Suprapubic skin (tissue), 4 donors: ENCODE measurements at regions not wholly inside any gene's neighbourhood (a gene's known extent, or its start where the extent isn't known, plus 50 kb on each side); places are given as distances from the start of the nearest gene placed in this dataset.

Experiments
- DNase-seq, 2 donors: peaks; one replicate each; pipeline ENCODE4 v3.0.0-alpha.2; 2019; ENCODE audit warnings: low spot score in 2 of 2
- H3K27ac ChIP-seq: fragments of 200-600 bp; sonication (generic); one replicate; pipeline ENCODE4 v1.5.1; 2019
- H3K27me3 ChIP-seq: fragments of 200-600 bp; sonication (generic); one replicate; pipeline ENCODE4 v1.5.1; 2019
- H3K36me3 ChIP-seq: fragments of 200-600 bp; sonication (generic); one replicate; pipeline ENCODE4 v1.5.1; 2019
- H3K4me1 ChIP-seq: fragments of 200-600 bp; sonication (generic); one replicate; pipeline ENCODE4 v1.5.1; 2019
- H3K4me3 ChIP-seq: fragments of 200-600 bp; sonication (generic); one replicate; pipeline ENCODE4 v1.5.1; 2019; ENCODE audit warnings: mild to moderate bottlenecking
- H3K9me3 ChIP-seq: fragments of 200-600 bp; sonication (generic); one replicate; pipeline ENCODE4 v1.5.1; 2019
- CTCF ChIP-seq, 2 donors: fragments of 200-600 bp in 1 of 2; fragments of 450-650 bp in 1 of 2; sonication (generic) in 1 of 2; IDR thresholded peaks; one replicate each; pipeline ENCODE4 v1.5.1; 2016 to 2019; ENCODE audit warnings: antibody characterized with exemption in 2 of 2, mild to moderate bottlenecking in 1 of 2, moderate library complexity in 1 of 2
- EP300 ChIP-seq: sonication (generic); formaldehyde crosslinking; IDR thresholded peaks from one replicate; pipeline ENCODE4 v1.6.1; 2017; ENCODE audit warnings: antibody characterized with exemption
- POLR2A ChIP-seq, 2 donors: fragments of 450-650 bp; IDR thresholded peaks; one replicate each; pipeline ENCODE4 v1.6.1; 2017; ENCODE audit warnings: antibody characterized with exemption in 2 of 2, mild to moderate bottlenecking in 2 of 2, moderate library complexity in 2 of 2
- POLR2AphosphoS5 ChIP-seq, 3 donors: sonication (generic); formaldehyde crosslinking; IDR thresholded peaks; one replicate each; pipeline ENCODE4 v1.6.1; 2017; ENCODE audit warnings: antibody characterized with exemption in 3 of 3
- WGBS: methylation state at CpG from one replicate; pipeline ENCODE4 v1.1.5; 2018; 5-methylcytosine and 5-hydroxymethylcytosine counted together

DNA sequence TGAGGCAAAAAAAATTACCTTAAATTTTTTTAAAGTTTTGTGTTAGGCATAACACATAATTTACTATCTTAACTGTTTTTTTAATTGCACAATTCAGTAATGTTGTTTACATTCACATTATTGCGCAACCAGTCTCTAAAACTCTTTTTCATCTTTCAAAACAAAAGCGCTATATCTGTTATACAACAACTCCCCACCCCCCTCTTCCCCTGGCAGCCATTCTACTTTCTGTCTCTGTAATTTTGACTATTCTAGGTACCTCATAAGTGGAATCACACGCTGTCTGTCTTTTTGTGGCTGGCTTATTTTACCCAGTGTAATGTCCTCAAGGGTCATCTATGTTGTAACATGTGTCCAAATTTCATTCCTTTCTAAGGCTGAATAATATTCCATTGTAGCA lies 241.5 kb upstream of the DMRT1 start:
- Histone ChIP-seq H3K4me1 (no peaks in the 10 kb centered on the region), H3K27ac (no peak overlapping the region), H3K27me3 (no peaks in the 10 kb centered on the region), H3K4me3 (no peak overlapping the region), H3K36me3 (no peaks in the 10 kb centered on the region), H3K9me3 (no peaks in the 10 kb centered on the region)
- TF ChIP-seq EP300: no peak
- TF ChIP-seq POLR2AphosphoS5 (IDR thresholded peaks at IDR 0.05): no peak
- no peak for TF ChIP-seq POLR2A (IDR thresholded peaks at IDR 0.05)
- no peak for TF ChIP-seq CTCF (IDR thresholded peaks at IDR 0.05)
- 86% methylated on average over 3 of the region's 3 CpGs for WGBS
- no peak for DNase-seq

- DNase-seq: no peak
- TF ChIP-seq POLR2A (IDR thresholded peaks at IDR 0.05): no peak
- no peak for TF ChIP-seq POLR2AphosphoS5 (IDR thresholded peaks at IDR 0.05)
- no peak for TF ChIP-seq EP300
- TF ChIP-seq CTCF (IDR thresholded peaks at IDR 0.05): no peak
- WGBS: 64% methylated on average over 4 of the region's 4 CpGs
- Histone ChIP-seq H3K36me3 (no peaks in the 10 kb centered on the region), H3K4me1 (peaks cover 4% of the 10 kb centered on the region), H3K27ac (no peak overlapping the region), H3K27me3 (no peaks in the 10 kb centered on the region), H3K4me3 (no peak overlapping the region), H3K9me3 (no peaks in the 10 kb centered on the region)
Measured at GRCh38 chr9:602716-603115, 238.8 kb upstream of the DMRT1 start.

GRCh38 chr9:603126-603525 lies 238.4 kb upstream of the DMRT1 start:
- Histone ChIP-seq H3K27ac (no peak overlapping the region), H3K36me3 (no peaks in the 10 kb centered on the region), H3K9me3 (no peaks in the 10 kb centered on the region), H3K4me3 (no peak overlapping the region), H3K4me1 (peaks cover 4% of the 10 kb centered on the region), H3K27me3 (no peaks in the 10 kb centered on the region)
- 37% methylated on average over 2 of the region's 2 CpGs for WGBS
- no peak for DNase-seq
- TF ChIP-seq CTCF (IDR thresholded peaks at IDR 0.05): no peak
- no peak for TF ChIP-seq POLR2AphosphoS5 (IDR thresholded peaks at IDR 0.05)

DNA sequence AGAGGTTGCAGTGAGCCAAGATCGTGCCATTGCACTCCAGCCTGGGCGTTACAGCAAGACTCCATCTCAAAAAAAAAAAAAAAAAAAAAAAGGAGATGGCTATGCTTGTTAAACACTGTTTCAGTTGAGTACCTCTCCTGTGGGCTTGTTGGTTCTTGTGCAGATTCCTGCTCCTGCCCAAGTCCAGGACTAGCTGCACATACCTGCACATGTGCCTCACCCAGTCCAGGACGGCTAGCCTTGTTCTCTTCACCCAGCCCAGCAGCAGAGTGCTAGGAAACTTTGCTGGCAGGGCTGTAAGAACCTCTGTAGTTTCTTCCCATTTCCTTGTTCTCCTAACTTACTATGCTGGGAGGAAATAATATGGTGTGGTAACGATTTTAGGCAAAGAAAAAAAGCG lies 234.1 kb upstream of the DMRT1 start:
- Histone ChIP-seq H3K9me3 (no peaks in the 10 kb centered on the region), H3K4me1 (peaks cover 4% of the 10 kb centered on the region), H3K36me3 (no peaks in the 10 kb centered on the region), H3K27me3 (no peaks in the 10 kb centered on the region), H3K4me3 (no peak overlapping the region), H3K27ac (peak overlapping the region; percentile 37)
- no peak for TF ChIP-seq POLR2AphosphoS5 (IDR thresholded peaks at IDR 0.05)
- TF ChIP-seq CTCF (IDR thresholded peaks at IDR 0.05): no peak
- no peak for TF ChIP-seq POLR2A (IDR thresholded peaks at IDR 0.05)
- no peak for TF ChIP-seq EP300
- no peak for DNase-seq
- WGBS: 59% methylated on average over 5 of the region's 5 CpGs

DNA sequence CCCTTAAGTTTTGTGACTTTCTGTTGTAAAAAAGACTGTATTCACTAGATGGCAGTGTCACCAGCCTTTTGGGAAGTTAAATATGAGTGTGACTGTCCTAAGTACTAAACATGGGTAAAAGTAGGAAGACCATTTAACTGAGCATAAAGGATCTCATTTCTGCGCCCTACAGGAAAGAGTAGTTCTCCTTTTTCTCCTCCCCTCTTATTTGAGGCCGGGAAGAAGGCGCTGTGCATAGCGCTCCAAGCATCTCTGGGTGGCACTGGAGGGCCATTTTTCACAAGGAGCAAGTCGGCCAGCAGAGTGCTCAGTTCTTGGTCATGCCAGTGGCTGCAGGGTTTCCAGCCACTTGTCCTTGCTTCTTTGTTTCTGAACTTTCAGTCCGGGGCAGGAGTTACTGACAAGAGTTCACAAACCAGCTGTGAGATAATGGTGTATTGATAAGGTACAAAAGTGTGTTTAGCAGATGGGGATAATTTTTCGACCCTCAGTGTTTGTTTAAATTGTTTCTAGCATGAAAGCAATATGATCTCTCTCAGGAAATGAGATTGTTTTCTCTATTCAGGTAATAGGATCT lies 227.6 kb upstream of the DMRT1 start:
- no peak for TF ChIP-seq POLR2AphosphoS5 (IDR thresholded peaks at IDR 0.05)
- TF ChIP-seq POLR2A (IDR thresholded peaks at IDR 0.05): no peak
- peak; percentile 71 to 79 for TF ChIP-seq CTCF (IDR thresholded peaks at IDR 0.05)
- no peak for TF ChIP-seq EP300
- no peak overlapping the region for H3K4me3 ChIP-seq
- no peaks in the 10 kb centered on the region for H3K36me3 ChIP-seq
- H3K27me3 ChIP-seq: no peaks in the 10 kb centered on the region
- peak overlapping the region; percentile 28 for H3K27ac ChIP-seq
- no peaks in the 10 kb centered on the region for H3K9me3 ChIP-seq
- peak; percentile 76 to 83 for DNase-seq
- peaks cover 34% of the 10 kb centered on the region for H3K4me1 ChIP-seq
- WGBS: 12% methylated on average over 7 of the region's 7 CpGs
